ENCODE measurements at regions not wholly inside any gene's neighbourhood (a gene's known extent, or its start where the extent isn't known, plus 50 kb on each side); places are given as distances from the start of the nearest gene placed in this dataset.

GRCh38 chr11:94673951-94674491, 94.1 kb upstream of the AMOTL1 start:
- H3K9ac ChIP-seq (ENCODE audit: insufficient read depth in 1 of 2, low read depth in 2 of 2, low read length in 2 of 2): no peak overlapping the region
- H3K27me3 ChIP-seq (ENCODE audit: control insufficient read depth in 2 of 2, insufficient read depth in 2 of 2, low read length in 2 of 2): no peaks in the 10 kb centered on the region
- 19% methylated on average over 6 of the region's 6 CpGs for WGBS (ENCODE audit: insufficient coverage, low coverage, missing lambda C conversion rate)
- H3K27ac ChIP-seq (ENCODE audit: extremely low read depth, low read depth, low read length): no peak overlapping the region
- H3K4me1 ChIP-seq (replicated peaks in 1 of 2; ENCODE audit: control insufficient read depth in 2 of 2, insufficient read depth in 2 of 2, low read length in 2 of 2): peaks cover 0 to 30% of the 10 kb centered on the region in 2 experiments; a peak in 3 of 5 replicates
- no peaks in the 10 kb centered on the region for H3K36me3 ChIP-seq (ENCODE audit: control insufficient read depth, insufficient read depth, low read length)
- ATAC-seq (no peak), DNase-seq (ENCODE audit: extremely low read depth in 1 of 4, low spot score in 3 of 4) (no peak), FAIRE-seq (no peak)
- H2AFZ ChIP-seq (ENCODE audit: low read depth, low read length): no peak overlapping the region
- no peaks in the 10 kb centered on the region for H3K9me1 ChIP-seq (ENCODE audit: control insufficient read depth, insufficient read depth, low read length)
- no peaks in the 10 kb centered on the region for H3K9me3 ChIP-seq (replicated peaks; ENCODE audit: control insufficient read depth, insufficient read depth, low read depth, low read length)
- ChIA-PET POLR2A (no interaction called here), CTCF (ENCODE audit: low intra/inter-chr PET ratio) (no interaction called here)
- no peak overlapping the region for H3K4me2 ChIP-seq (ENCODE audit: insufficient read depth, low read length)
- intact Hi-C loops (cut with micrococcal nuclease): no loop called here
- TF ChIP-seq KAT7 (CRISPR knock-in tag; IDR thresholded peaks at IDR 0.05; ENCODE audit: borderline replicate concordance): no peak
- TF ChIP-seq CHD7 (IDR thresholded peaks at IDR 0.05; ENCODE audit: low read depth, low read length): no peak
- TF ChIP-seq ZBTB9 (CRISPR knock-in tag; IDR thresholded peaks at IDR 0.05): no peak
- no peak for TF ChIP-seq PML (IDR thresholded peaks at IDR 0.05; ENCODE audit: low read length)
- TF ChIP-seq PCBP1 (IDR thresholded peaks at IDR 0.05; ENCODE audit: low read depth, low read length, poor library complexity, severe bottlenecking): no peak
- TF ChIP-seq BACH1 (tag; IDR thresholded peaks at IDR 0.05): no peak
- H3K4me3 ChIP-seq: no peak overlapping the region
- BruUV-seq (replicated peaks): no TSS peak
- in situ Hi-C loops (cut with MboI): no loop called here
- H3K79me2 ChIP-seq (ENCODE audit: control insufficient read depth, insufficient read depth, low read length): no peaks in the 10 kb centered on the region
- no peaks in the 10 kb centered on the region for H4K20me1 ChIP-seq (replicated peaks; ENCODE audit: control insufficient read depth, insufficient read depth, low read length)

Data from K562 (cell line).